ENCODE measurements at regions not wholly inside any gene's neighbourhood (a gene's known extent, or its start where the extent isn't known, plus 50 kb on each side); places are given as distances from the start of the nearest gene placed in this dataset.

- DNase-seq (ENCODE audit: low spot score), result no peak
Observed at GRCh38 chr2:177342736-177343135, 49.8 kb upstream of the AGPS start.

All from NAMALWA (cell line).